RWPE1 (cell line): ENCODE measurements at regions not wholly inside any gene's neighbourhood (a gene's known extent, or its start where the extent isn't known, plus 50 kb on each side); places are given as distances from the start of the nearest gene placed in this dataset.
"Not testable (repeated sequence)": the region's sequence is repeated elsewhere in the genome, so short reads cannot be mapped to it uniquely, and the experiment has no call there.

Experiments
- CTCF ChIA-PET: fragments of 350-600 bp; sonication (Branson Sonifier 250); formaldehyde crosslinking; extraction: SDS; loops from one replicate; lab custom pipeline; 2021; lab: Yijun Ruan, JAX
- POLR2A ChIA-PET: fragments of 400-600 bp; formaldehyde crosslinking; extraction: SDS; loops from one replicate; lab custom pipeline; 2020; ENCODE audit warnings: antibody characterized with exemption; ENCODE audit not compliant: low non-redundant PET; lab: Yijun Ruan, JAX
- DNase-seq: peaks from one replicate; pipeline ENCODE4 v3.0.0; 2012; ENCODE audit warnings: low spot score
- H3K27ac ChIP-seq: fragments of 450-650 bp; 2 replicates; pipeline ENCODE4 v1.5.1; 2017
- TF ChIP-seq, protein P1 (sequence below): fragments of 450-650 bp; conservative IDR thresholded peaks from 2 replicates; pipeline ENCODE4 v1.5.1; 2017; ENCODE audit warnings: low read depth, mild to moderate bottlenecking

DNA sequence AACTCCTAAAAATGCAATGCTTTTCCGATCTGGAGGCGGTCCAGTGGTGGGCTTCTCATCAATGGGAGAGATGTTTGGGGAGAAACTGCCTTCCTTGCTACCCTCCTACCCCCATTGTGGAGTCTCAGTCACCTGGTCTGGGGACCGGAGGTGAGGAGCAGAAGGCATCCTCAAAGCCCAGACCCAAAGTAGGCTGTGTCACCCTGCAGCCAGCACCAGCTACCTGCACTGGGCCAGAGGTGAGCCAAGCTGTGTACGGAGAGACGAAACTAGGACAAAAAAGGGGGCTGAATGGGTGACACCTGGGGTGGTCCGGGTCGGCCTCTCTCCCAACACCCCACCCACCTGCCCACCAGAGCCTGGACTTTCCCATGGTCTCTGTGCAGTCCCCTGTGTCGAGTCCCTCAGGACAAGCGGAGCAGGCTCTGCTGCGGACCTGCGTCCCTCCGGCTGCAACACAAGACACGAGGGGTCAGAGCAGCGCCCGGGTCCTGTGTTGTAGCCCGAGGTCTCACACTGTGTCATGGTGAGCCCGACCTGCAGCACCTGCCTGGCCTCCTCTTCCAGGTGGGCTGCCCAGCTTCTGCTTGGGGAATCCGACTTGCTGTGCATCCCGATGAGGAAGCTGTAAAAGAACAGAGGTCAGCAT lies 68.0 kb upstream of the RMP24 start:
- ChIA-PET POLR2A (no interaction called here), CTCF (interaction anchor here (0.6 kb wide), 1 partner anchor 204 kb away, joined by 3 read pairs; no protein-coding TSS in a partner anchor)
- TF ChIP-seq, protein P1, sequence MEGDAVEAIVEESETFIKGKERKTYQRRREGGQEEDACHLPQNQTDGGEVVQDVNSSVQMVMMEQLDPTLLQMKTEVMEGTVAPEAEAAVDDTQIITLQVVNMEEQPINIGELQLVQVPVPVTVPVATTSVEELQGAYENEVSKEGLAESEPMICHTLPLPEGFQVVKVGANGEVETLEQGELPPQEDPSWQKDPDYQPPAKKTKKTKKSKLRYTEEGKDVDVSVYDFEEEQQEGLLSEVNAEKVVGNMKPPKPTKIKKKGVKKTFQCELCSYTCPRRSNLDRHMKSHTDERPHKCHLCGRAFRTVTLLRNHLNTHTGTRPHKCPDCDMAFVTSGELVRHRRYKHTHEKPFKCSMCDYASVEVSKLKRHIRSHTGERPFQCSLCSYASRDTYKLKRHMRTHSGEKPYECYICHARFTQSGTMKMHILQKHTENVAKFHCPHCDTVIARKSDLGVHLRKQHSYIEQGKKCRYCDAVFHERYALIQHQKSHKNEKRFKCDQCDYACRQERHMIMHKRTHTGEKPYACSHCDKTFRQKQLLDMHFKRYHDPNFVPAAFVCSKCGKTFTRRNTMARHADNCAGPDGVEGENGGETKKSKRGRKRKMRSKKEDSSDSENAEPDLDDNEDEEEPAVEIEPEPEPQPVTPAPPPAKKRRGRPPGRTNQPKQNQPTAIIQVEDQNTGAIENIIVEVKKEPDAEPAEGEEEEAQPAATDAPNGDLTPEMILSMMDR = no peak
- no peak for DNase-seq
- no peak overlapping the region for H3K27ac ChIP-seq

DNA sequence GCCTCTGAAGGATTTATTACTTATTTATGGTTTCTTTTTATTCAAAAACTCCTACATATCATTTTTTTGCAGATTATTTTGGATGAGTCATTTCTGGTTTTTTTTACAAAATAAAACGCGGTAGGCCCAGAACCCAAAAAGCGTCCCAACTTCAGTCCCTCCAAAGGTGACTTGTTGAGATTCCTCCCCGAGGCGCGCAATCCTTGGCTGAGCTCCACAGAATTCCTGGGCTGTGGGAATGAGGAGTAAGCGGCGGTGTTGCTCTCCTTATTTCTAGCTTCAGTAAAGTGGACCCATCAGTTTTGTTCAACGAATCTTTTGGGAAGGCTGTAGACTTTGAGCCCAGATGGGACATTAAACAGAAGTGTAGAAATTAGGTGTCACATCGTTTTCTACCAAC lies 67.0 kb upstream of the RMP24 start:
- ChIA-PET CTCF (no interaction called here), POLR2A (no interaction called here)
- TF ChIP-seq, protein P1 = no peak
- DNase-seq = no peak
- no peak overlapping the region for H3K27ac ChIP-seq

DNA sequence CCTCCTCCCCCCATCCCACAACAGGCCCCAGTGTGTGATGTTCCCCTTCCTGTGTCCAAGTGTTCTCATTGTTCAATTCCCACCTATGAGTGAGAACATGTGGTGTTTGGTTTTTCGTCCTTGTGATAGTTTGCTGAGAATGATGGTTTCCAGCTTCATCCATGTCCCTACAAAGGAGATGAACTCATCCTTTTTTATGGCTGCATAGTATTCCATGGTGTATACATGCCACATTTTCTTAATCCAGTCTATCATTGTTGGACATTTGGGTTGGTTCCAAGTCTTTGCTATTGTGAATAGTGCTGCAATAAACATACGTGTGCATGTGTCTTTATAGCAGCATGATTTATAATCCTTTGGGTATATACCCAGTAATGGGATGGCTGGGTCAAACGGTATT lies 66.2 kb upstream of the RMP24 start:
- CTCF ChIA-PET, H3K27ac ChIP-seq, DNase-seq, POLR2A ChIA-PET: not testable (repeated sequence)

DNA sequence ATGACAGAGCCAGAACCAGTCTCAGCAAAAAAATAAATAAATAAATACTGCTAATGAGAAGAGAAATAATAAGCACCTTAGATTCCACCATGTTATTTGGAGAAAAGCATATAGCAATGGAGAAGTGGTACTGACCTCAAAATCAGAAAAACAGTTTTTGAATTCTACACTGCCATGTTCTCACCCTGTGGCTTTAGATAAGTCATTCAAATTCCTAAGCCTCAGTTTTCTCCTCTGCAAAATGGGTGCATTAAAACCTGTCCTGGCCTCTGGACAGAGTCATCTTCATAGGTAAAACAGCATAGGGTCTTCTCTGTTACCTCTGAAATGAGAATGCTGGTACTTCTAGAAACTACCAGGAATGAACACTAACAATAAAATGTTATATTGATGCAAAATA lies 62.2 kb upstream of the RMP24 start:
- CTCF ChIA-PET = no interaction called here
- DNase-seq = no peak
- POLR2A ChIA-PET = no interaction called here
- no peak overlapping the region for H3K27ac ChIP-seq
- TF ChIP-seq, protein P1 = no peak

DNA sequence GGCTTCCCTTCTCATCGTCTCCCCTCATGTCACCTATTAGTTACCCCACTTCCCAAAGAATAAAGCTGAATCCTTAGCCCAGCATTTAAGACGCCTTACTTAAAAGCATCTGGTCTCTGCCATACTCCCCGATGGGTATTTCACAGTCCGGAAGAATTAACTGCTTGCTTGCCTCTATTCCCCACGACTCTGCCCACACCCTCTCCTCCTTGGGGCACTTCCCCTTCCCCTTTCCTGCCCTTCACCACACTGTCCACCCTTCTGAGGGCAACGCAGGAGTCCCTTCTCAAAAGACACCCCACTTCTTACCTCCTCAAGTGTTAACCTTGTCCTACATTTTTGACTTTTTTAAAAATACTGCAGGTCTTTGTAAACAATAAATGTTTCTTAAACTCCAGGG lies 60.1 kb upstream of the RMP24 start:
- TF ChIP-seq, protein P1 = no peak
- ChIA-PET CTCF (no interaction called here), POLR2A (no interaction called here)
- no peak overlapping the region for H3K27ac ChIP-seq
- no peak for DNase-seq

DNA sequence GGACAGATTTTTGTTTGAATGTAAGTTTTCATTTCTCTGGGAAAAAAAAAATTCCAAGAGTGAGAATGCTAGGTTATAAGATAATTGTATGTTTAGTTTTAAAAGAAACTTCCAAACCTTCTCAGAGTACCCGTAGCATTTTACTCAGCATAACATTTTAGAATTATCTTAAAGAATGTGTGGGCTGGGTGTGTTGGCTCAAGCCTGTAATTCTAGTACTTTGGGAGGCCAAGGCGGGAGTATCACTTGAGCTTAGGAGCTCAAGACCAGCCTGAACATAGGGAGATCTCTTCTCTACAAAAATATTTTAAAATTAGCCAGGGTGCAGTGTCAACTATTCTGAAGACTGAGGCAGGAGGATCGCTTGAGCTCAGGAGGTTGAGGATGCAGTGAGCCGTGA lies 57.4 kb upstream of the RMP24 start:
- no peak overlapping the region for H3K27ac ChIP-seq
- TF ChIP-seq, protein P1 = no peak
- ChIA-PET POLR2A (no interaction called here), CTCF (no interaction called here)
- DNase-seq = no peak

DNA sequence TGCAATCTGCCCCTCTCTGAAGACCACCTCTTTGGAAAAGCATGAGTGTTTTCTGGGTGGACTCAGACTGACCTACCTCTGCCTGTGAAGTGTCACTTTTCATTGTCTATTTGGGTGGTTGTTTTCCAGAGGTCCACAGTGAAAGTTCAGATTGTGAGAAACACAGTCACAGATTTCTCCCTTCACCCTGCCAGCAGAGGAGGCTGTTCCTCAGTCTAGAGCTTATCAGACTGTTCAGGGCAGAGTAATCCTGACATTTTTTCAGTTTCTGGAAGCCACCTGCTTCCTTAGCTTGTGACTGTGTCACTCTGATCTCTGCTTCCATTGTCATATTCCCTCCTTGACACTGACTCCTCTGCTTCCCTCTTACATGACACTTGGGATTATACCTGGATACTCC lies 55.4 kb upstream of the RMP24 start:
- no peak for DNase-seq
- no peak overlapping the region for H3K27ac ChIP-seq
- CTCF ChIA-PET = interaction anchor here (1.1 kb wide), 1 partner anchor 33 kb away, joined by 4 read pairs; no protein-coding TSS in a partner anchor
- POLR2A ChIA-PET = no interaction called here
- TF ChIP-seq, protein P1 = no peak
